Liver (tissue), 8 donors: ENCODE measurements at regions not wholly inside any gene's neighbourhood (a gene's known extent, or its start where the extent isn't known, plus 50 kb on each side); places are given as distances from the start of the nearest gene placed in this dataset.

Experiments used
- DNase-seq: peaks from one replicate; pipeline ENCODE4 v3.0.0-alpha.2; 2017; ENCODE audit warnings: low spot score
- H3K27ac ChIP-seq, 2 donors: one replicate each; pipeline ENCODE4 v1.7.0; 2013; ENCODE audit warnings: inconsistent platforms in 2 of 2, low read length in 2 of 2, control low read depth in 1 of 2, low read depth in 1 of 2, mild to moderate bottlenecking in 1 of 2
- H3K27me3 ChIP-seq, 4 donors: one replicate each; pipeline versions ENCODE4 v1.6.1 to v1.7.0; 2013; ENCODE audit warnings: low read length in 3 of 4, inconsistent platforms in 1 of 4, mild to moderate bottlenecking in 1 of 4, moderate library complexity in 1 of 4; ENCODE audit not compliant: control insufficient read depth in 4 of 4, insufficient read depth in 4 of 4
- H3K36me3 ChIP-seq, 4 donors: one replicate each; pipeline versions ENCODE4 v1.6.1 to v1.7.0; 2013; ENCODE audit warnings: low read length in 3 of 4, mild to moderate bottlenecking in 3 of 4, low read depth in 1 of 4, moderate library complexity in 1 of 4; ENCODE audit not compliant: control insufficient read depth in 4 of 4, insufficient read depth in 3 of 4
- H3K4me1 ChIP-seq, 4 donors: one replicate each; pipeline versions ENCODE4 v1.6.1 to v1.7.0; 2013; ENCODE audit warnings: low read length in 3 of 4, mild to moderate bottlenecking in 3 of 4, moderate library complexity in 1 of 4; ENCODE audit not compliant: control insufficient read depth in 4 of 4, insufficient read depth in 4 of 4
- H3K4me3 ChIP-seq, 3 donors: one replicate each; pipeline versions ENCODE4 v1.6.1 to v1.7.0; 2013; ENCODE audit warnings: low read length in 3 of 3, control low read depth in 1 of 3, low read depth in 1 of 3, mild to moderate bottlenecking in 1 of 3
- H3K9ac ChIP-seq, 2 donors: one replicate each; pipeline ENCODE4 v1.7.0; 2013; ENCODE audit warnings: low read length in 2 of 2, mild to moderate bottlenecking in 2 of 2, moderate library complexity in 2 of 2, control low read depth in 1 of 2, low read depth in 1 of 2
- H3K9me3 ChIP-seq, 4 donors: one replicate each; pipeline versions ENCODE4 v1.6.1 to v1.7.0; 2013; ENCODE audit warnings: low read length in 3 of 4; ENCODE audit not compliant: control insufficient read depth in 4 of 4
- ATF3 ChIP-seq: IDR thresholded peaks from 2 replicates; pipeline ENCODE4 v1.6.1; 2016; ENCODE audit warnings: antibody characterized with exemption
- CTCF ChIP-seq: fragments of 150-350 bp; IDR thresholded peaks from 2 replicates; pipeline ENCODE4 v1.5.1; 2017; ENCODE audit warnings: improper control_type of control experiment, low read depth, low read length; ENCODE audit not compliant: missing input control
- EGR1 ChIP-seq, 2 donors: IDR thresholded peaks; 2 replicates each; pipeline ENCODE4 v1.6.1; 2016 to 2018; ENCODE audit warnings: antibody characterized with exemption in 2 of 2, low read depth in 2 of 2
- FOXA1 ChIP-seq: IDR thresholded peaks from 2 replicates; pipeline ENCODE4 v1.6.1; 2016; ENCODE audit warnings: antibody characterized with exemption
- FOXA2 ChIP-seq: IDR thresholded peaks from 2 replicates; pipeline ENCODE4 v1.6.1; 2016; ENCODE audit warnings: antibody characterized with exemption
- GABPA ChIP-seq, 2 donors: IDR thresholded peaks in 1 of 2; conservative IDR thresholded peaks in 1 of 2; 2 replicates each; pipeline ENCODE4 v1.6.1; 2016; ENCODE audit warnings: antibody characterized with exemption in 2 of 2, mild to moderate bottlenecking in 1 of 2, moderate library complexity in 1 of 2
- HNF4G ChIP-seq: IDR thresholded peaks from 2 replicates; pipeline ENCODE4 v1.6.1; 2016; ENCODE audit warnings: antibody characterized with exemption
- JUND ChIP-seq, 2 donors: IDR thresholded peaks; 2 replicates each; pipeline ENCODE4 v1.6.1; 2016; ENCODE audit warnings: antibody characterized with exemption in 2 of 2
- MAX ChIP-seq: IDR thresholded peaks from 2 replicates; pipeline ENCODE4 v1.6.1; 2016; ENCODE audit warnings: antibody characterized with exemption
- NR2F2 ChIP-seq: IDR thresholded peaks from 2 replicates; pipeline ENCODE4 v1.6.1; 2016; ENCODE audit warnings: antibody characterized with exemption
- RAD21 ChIP-seq, 2 donors: IDR thresholded peaks; 2 replicates each; pipeline ENCODE4 v1.6.1; 2016; ENCODE audit warnings: antibody characterized with exemption in 2 of 2, mild to moderate bottlenecking in 2 of 2
- REST ChIP-seq: IDR thresholded peaks from 2 replicates; pipeline ENCODE4 v1.6.1; 2016; ENCODE audit warnings: antibody characterized with exemption, mild to moderate bottlenecking
- RXRA ChIP-seq, 2 donors: IDR thresholded peaks; 2 replicates each; pipeline ENCODE4 v1.6.1; 2017 to 2018; ENCODE audit warnings: antibody characterized with exemption in 2 of 2, mild to moderate bottlenecking in 1 of 2
- SP1 ChIP-seq: IDR thresholded peaks from 2 replicates; pipeline ENCODE4 v1.6.1; 2018; ENCODE audit warnings: antibody characterized with exemption, mild to moderate bottlenecking
- TAF1 ChIP-seq: conservative IDR thresholded peaks from 2 replicates; pipeline ENCODE4 v1.6.1; 2016; ENCODE audit warnings: antibody characterized with exemption, mild to moderate bottlenecking
- YY1 ChIP-seq: IDR thresholded peaks from 2 replicates; pipeline ENCODE4 v1.6.1; 2016; ENCODE audit warnings: antibody characterized with exemption, mild to moderate bottlenecking
- ZBTB33 ChIP-seq: IDR thresholded peaks from 2 replicates; pipeline ENCODE4 v1.6.1; 2016; ENCODE audit warnings: antibody characterized with exemption
- WGBS: extraction: QIAGEN DNeasy Blood & Tissue Kit; methylation state at CpG from one replicate; pipeline ENCODE4 v1.1.7; 2013; 5-methylcytosine and 5-hydroxymethylcytosine counted together
- donor health status: healthy.
- donor health status: healthy.
- donor health status: healthy.
- donor health status: healthy.
- donor health status: healthy.

GRCh38 chr1:55980582-55980981, 598.8 kb downstream of the PLPP3 start (continued):
- TF ChIP-seq REST (no peak), TAF1 (no peak), FOXA2 (no peak), HNF4G (no peak)

GRCh38 chr1:55974714-55975441, 604.5 kb downstream of the PLPP3 start:
- Histone ChIP-seq H3K4me3 (no peak overlapping the region), H3K36me3 (no peaks in the 10 kb centered on the region), H3K4me1 (no peaks in the 10 kb centered on the region), H3K27me3 (no peaks in the 10 kb centered on the region), H3K9ac (no peak overlapping the region), H3K9me3 (no peaks in the 10 kb centered on the region), H3K27ac (no peak overlapping the region)
- whole genome bisulfite sequencing: 89% methylated on average over 1 of the region's 1 CpG
- TF ChIP-seq ATF3 (no peak), TAF1 (no peak), JUND (IDR thresholded peaks at IDR 0.05) (no peak), NR2F2 (no peak), FOXA2 (no peak), MAX (no peak), SP1 (no peak), YY1 (no peak), HNF4G (no peak), FOXA1 (no peak), ZBTB33 (no peak), EGR1 (IDR thresholded peaks at IDR 0.05; ENCODE audit: low read depth in 2 of 2) (no peak), RXRA (IDR thresholded peaks at IDR 0.05) (no peak), RAD21 (IDR thresholded peaks at IDR 0.05) (no peak), CTCF (no peak), GABPA (IDR thresholded peaks at IDR 0.05 in 1 of 2, conservative IDR thresholded peaks at IDR 0.05 in 1 of 2) (no peak), REST (no peak)
- DNase-seq: no peak
